Endothelial cell of umbilical vein (primary cell): ENCODE measurements at regions not wholly inside any gene's neighbourhood (a gene's known extent, or its start where the extent isn't known, plus 50 kb on each side); places are given as distances from the start of the nearest gene placed in this dataset.

Experiments used
- BruUV-seq: library from RNA; stranded (reverse); fragments of 400-500 nt; replicated peaks from 2 replicates; lab custom pipeline; 2021; lab: Mats Ljungman, UMichigan
- CTCF ChIA-PET: fragments of 300-600, 350-600 bp; sonication (Branson Sonifier 250); formaldehyde crosslinking; loops from one replicate; lab custom pipeline; 2021; ENCODE audit warnings: antibody characterized with exemption, inconsistent platforms; lab: Charles Lee
- POLR2A ChIA-PET: fragments of 300-600, 350-600 bp; sonication (Branson Sonifier 250); formaldehyde crosslinking; loops from one replicate; lab custom pipeline; 2021; ENCODE audit warnings: antibody characterized with exemption, inconsistent platforms; lab: Charles Lee
- DNase-seq: peaks from one replicate; pipeline ENCODE4 v3.0.0-alpha.2; 2011; ENCODE audit warnings: low read depth, low spot score
- FAIRE-seq: peaks from 2 replicates; lab custom pipeline; 2011; peaks lifted over from hg19 to GRCh38; lab: Jason Lieb, UNC
- H2AFZ ChIP-seq: 2 replicates; pipeline ENCODE4 v1.6.0; 2012; ENCODE audit warnings: low read depth, low read length, control low read depth, inconsistent platforms
- H3K27ac ChIP-seq: 2 replicates; pipeline ENCODE4 v1.5.1; 2011; ENCODE audit warnings: low read depth, mild to moderate bottlenecking, control low read depth, low read length, moderate library complexity; ENCODE audit not compliant: insufficient read depth
- H3K27me3 ChIP-seq, 2 experiments: 2 replicates each; pipeline versions ENCODE4 v1.6.0 to v1.6.1; 2011; ENCODE audit warnings: low read length in 2 of 2, mixed read lengths in 1 of 2; ENCODE audit not compliant: control insufficient read depth in 2 of 2, insufficient read depth in 2 of 2
- H3K36me3 ChIP-seq, 2 experiments: 2 replicates in 1 of 2; 3 replicates in 1 of 2; pipeline ENCODE4 v1.5.1; 2011; ENCODE audit warnings: low read length in 2 of 2, mild to moderate bottlenecking in 1 of 2, moderate library complexity in 1 of 2; ENCODE audit not compliant: control insufficient read depth in 2 of 2, insufficient read depth in 2 of 2; ENCODE audit errors: extremely low read depth in 1 of 2
- H3K4me1 ChIP-seq: 3 replicates; pipeline ENCODE4 v1.5.1; 2011; ENCODE audit warnings: mild to moderate bottlenecking, low read length; ENCODE audit not compliant: control insufficient read depth, insufficient read depth; ENCODE audit errors: extremely low read depth
- H3K4me2 ChIP-seq: 2 replicates; pipeline ENCODE4 v1.6.1; 2011; ENCODE audit warnings: low read length, control low read depth, mixed read lengths; ENCODE audit not compliant: insufficient read depth
- H3K4me3 ChIP-seq, 3 experiments: fragments of 200-600 bp in 1 of 3; sonication (generic), shearing (Covaris generic) in 1 of 3; replicated peaks in 1 of 3; 2 replicates each; pipeline ENCODE4 v1.5.1; 2011 to 2016; ENCODE audit warnings: control low read depth in 3 of 3, low read length in 3 of 3, mild to moderate bottlenecking in 2 of 3, inconsistent platforms in 1 of 3, low read depth in 1 of 3, moderate library complexity in 1 of 3; ENCODE audit not compliant: insufficient read depth in 1 of 3
- H3K79me2 ChIP-seq: 2 replicates; pipeline ENCODE4 v1.6.0; 2012; ENCODE audit warnings: low read length, inconsistent platforms; ENCODE audit not compliant: control insufficient read depth, insufficient read depth
- H3K9ac ChIP-seq: replicated peaks from 2 replicates; pipeline ENCODE3; 2011; ENCODE audit warnings: low read length, control low read depth; ENCODE audit not compliant: insufficient read depth; ENCODE audit errors: extremely low read depth
- H3K9me1 ChIP-seq: replicated peaks from 3 replicates; pipeline ENCODE4 v1.6.0; 2011; ENCODE audit warnings: mild to moderate bottlenecking, low read length; ENCODE audit not compliant: control insufficient read depth, insufficient read depth; ENCODE audit errors: extremely low read depth
- H3K9me3 ChIP-seq: replicated peaks from 2 replicates; pipeline ENCODE4 v1.5.1; 2012; ENCODE audit warnings: low read length, inconsistent platforms; ENCODE audit not compliant: control insufficient read depth, insufficient read depth
- H4K20me1 ChIP-seq: replicated peaks from 2 replicates; pipeline ENCODE3; 2011; ENCODE audit warnings: mild to moderate bottlenecking, low read length; ENCODE audit not compliant: control insufficient read depth, insufficient read depth; ENCODE audit errors: extremely low read depth
- EZH2 ChIP-seq: IDR thresholded peaks from 2 replicates; pipeline ENCODE4 v1.6.1; 2012; ENCODE audit warnings: borderline replicate concordance, low read depth, mild to moderate bottlenecking, moderate library complexity, low read length, inconsistent platforms; ENCODE audit not compliant: severe bottlenecking
- FOS ChIP-seq: IDR thresholded peaks from 2 replicates; pipeline ENCODE4 v1.6.1; 2011; ENCODE audit warnings: mild to moderate bottlenecking, low read length, moderate library complexity, borderline replicate concordance; ENCODE audit not compliant: insufficient read depth
- GATA2 ChIP-seq: IDR thresholded peaks from 2 replicates; pipeline ENCODE4 v1.7.0; 2011; ENCODE audit warnings: low read depth, mild to moderate bottlenecking, moderate library complexity, mixed read lengths, low read length; ENCODE audit not compliant: insufficient read length, insufficient read depth
- JUN ChIP-seq: IDR thresholded peaks from 2 replicates; pipeline ENCODE4 v1.6.1; 2011; ENCODE audit warnings: borderline replicate concordance, low read depth; ENCODE audit not compliant: insufficient read length, insufficient read depth
- MYC ChIP-seq: IDR thresholded peaks from one replicate; pipeline ENCODE4 v1.6.1; 2011; ENCODE audit warnings: mild to moderate bottlenecking, low read depth, low read length
- POLR2A ChIP-seq: IDR thresholded peaks from 2 replicates; pipeline ENCODE4 v1.6.1; 2012; ENCODE audit warnings: low read depth, mild to moderate bottlenecking, control low read depth, low read length
- POLR2AphosphoS5 ChIP-seq: IDR thresholded peaks from 2 replicates; pipeline ENCODE4 v1.6.1; 2012; ENCODE audit warnings: low read depth, mild to moderate bottlenecking, control low read depth, low read length, moderate library complexity; ENCODE audit not compliant: insufficient read depth
- dilution Hi-C: fragments of 300-500 bp; cut with MboI; formaldehyde crosslinking; loops from one replicate; pipeline ENCODE4 v1.15.0; 2019; ENCODE audit warnings: low sequenced_read_pairs; ENCODE audit not compliant: extremely low pct_ligation_motif_present
- intact Hi-C: fragments of 100-400 bp; cut with micrococcal nuclease; formaldehyde crosslinking; loops from one replicate; pipeline ENCODE4 v1.10.0; 2022
- TF ChIP-seq, protein P1 (sequence below): IDR thresholded peaks from 2 replicates; pipeline ENCODE4 v1.6.1; 2011; ENCODE audit not compliant: insufficient read depth, insufficient read length
- TF ChIP-seq, protein P2 (sequence below), 2 donors: IDR thresholded peaks; 1 replicate in 1 of 2; 2 replicates in 1 of 2; pipeline ENCODE4 v1.5.1; 2011; ENCODE audit warnings: low read length in 2 of 2, mild to moderate bottlenecking in 2 of 2, moderate library complexity in 2 of 2, control low read depth in 1 of 2, inconsistent platforms in 1 of 2, low read depth in 1 of 2; ENCODE audit not compliant: insufficient read depth in 1 of 2; ENCODE audit errors: extremely low read depth in 1 of 2

DNA sequence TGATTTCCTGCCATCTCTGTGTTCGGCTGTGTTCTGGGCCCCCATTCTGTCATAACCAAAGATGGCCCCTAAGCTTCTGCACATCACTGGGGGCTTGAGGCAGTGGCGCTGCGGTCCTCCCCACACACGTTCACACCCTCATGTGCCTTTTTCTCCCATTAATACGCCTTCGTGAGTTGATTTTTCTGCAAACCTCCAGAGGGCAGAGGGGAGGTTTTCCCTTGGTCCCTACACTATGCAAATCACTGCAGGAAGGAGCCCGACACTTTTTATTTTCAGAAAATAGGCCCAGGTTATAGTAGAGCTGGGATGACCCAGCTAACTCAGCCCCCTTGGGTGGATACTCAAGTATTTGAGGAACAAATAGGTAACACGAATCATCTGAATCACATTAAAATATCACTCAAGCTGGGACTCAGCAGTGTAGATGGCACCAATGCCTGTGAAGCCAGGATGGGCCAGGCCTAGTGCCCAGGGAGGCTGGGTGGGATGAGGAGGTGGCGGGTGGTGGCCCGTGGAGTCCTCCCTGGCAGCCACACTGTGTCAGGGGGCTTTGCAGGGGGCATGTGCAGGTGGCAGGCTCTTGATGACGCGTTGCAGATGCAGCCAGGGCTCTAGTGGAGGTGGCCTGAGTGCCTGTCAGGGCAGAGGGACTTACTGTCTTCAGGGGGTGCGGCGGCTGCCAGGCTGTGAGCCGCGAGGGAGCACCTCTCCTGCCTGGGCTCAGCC, 234.3 kb downstream of the TEX29 start:
- BruUV-seq, result no TSS peak
- POLR2A ChIA-PET, result no interaction called here

More for the DNA sequence above, 234.3 kb downstream of the TEX29 start:
- H3K27me3 ChIP-seq, result no peaks in the 10 kb centered on the region
- H2AFZ ChIP-seq, result no peak overlapping the region
- no peaks in the 10 kb centered on the region for H3K4me1 ChIP-seq
- no peaks in the 10 kb centered on the region for H3K79me2 ChIP-seq
- no peak overlapping the region for H3K4me2 ChIP-seq
- H3K9ac ChIP-seq, result no peak overlapping the region
- intact Hi-C loops, result no loop called here
- H3K9me3 ChIP-seq, result peaks cover 2% of the 10 kb centered on the region
- no peaks in the 10 kb centered on the region for H4K20me1 ChIP-seq
- H3K36me3 ChIP-seq, result no peaks in the 10 kb centered on the region
- TF ChIP-seq, protein P1, sequence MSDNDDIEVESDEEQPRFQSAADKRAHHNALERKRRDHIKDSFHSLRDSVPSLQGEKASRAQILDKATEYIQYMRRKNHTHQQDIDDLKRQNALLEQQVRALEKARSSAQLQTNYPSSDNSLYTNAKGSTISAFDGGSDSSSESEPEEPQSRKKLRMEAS, result no peak
- no peak for TF ChIP-seq POLR2AphosphoS5
- TF ChIP-seq GATA2, result no peak
- TF ChIP-seq EZH2, result no peak
- TF ChIP-seq POLR2A, result no peak
- TF ChIP-seq, protein P2, sequence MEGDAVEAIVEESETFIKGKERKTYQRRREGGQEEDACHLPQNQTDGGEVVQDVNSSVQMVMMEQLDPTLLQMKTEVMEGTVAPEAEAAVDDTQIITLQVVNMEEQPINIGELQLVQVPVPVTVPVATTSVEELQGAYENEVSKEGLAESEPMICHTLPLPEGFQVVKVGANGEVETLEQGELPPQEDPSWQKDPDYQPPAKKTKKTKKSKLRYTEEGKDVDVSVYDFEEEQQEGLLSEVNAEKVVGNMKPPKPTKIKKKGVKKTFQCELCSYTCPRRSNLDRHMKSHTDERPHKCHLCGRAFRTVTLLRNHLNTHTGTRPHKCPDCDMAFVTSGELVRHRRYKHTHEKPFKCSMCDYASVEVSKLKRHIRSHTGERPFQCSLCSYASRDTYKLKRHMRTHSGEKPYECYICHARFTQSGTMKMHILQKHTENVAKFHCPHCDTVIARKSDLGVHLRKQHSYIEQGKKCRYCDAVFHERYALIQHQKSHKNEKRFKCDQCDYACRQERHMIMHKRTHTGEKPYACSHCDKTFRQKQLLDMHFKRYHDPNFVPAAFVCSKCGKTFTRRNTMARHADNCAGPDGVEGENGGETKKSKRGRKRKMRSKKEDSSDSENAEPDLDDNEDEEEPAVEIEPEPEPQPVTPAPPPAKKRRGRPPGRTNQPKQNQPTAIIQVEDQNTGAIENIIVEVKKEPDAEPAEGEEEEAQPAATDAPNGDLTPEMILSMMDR (IDR thresholded peaks at IDR 0.05; ENCODE audit: extremely low read depth in 1 of 2, insufficient read depth in 1 of 2, low read depth in 1 of 2, low read length in 2 of 2), result no peak
- no peak for TF ChIP-seq MYC
- TF ChIP-seq JUN, result no peak
- TF ChIP-seq FOS, result no peak
- no peak overlapping the region for H3K4me3 ChIP-seq
- FAIRE-seq (no peak), DNase-seq (no peak)
- dilution Hi-C loops, result no loop called here
- no peaks in the 10 kb centered on the region for H3K9me1 ChIP-seq
- CTCF ChIA-PET, result no interaction called here
- no peak overlapping the region for H3K27ac ChIP-seq
